GM12892 (cell line): ENCODE measurements at regions not wholly inside any gene's neighbourhood (a gene's known extent, or its start where the extent isn't known, plus 50 kb on each side); places are given as distances from the start of the nearest gene placed in this dataset.

Experiments
- POLR2A ChIP-seq: IDR thresholded peaks from 2 replicates; pipeline ENCODE4 v1.6.1; 2011; ENCODE audit warnings: low read depth, low read length, control low read depth
- POLR2AphosphoS5 ChIP-seq: IDR thresholded peaks from 2 replicates; pipeline ENCODE4 v1.6.1; 2011; ENCODE audit warnings: low read depth, low read length, control low read depth
- TAF1 ChIP-seq: IDR thresholded peaks from 2 replicates; pipeline ENCODE4 v1.6.1; 2011; ENCODE audit warnings: low read depth, mild to moderate bottlenecking, control low read depth, low read length, borderline replicate concordance

- TF ChIP-seq POLR2A: no peak
- no peak for TF ChIP-seq POLR2AphosphoS5
- TF ChIP-seq TAF1: no peak
Observed at GRCh38 chr2:187748958-187749357, 194.7 kb upstream of the TFPI start.
